T-cell (primary cell): ENCODE measurements at regions not wholly inside any gene's neighbourhood (a gene's known extent, or its start where the extent isn't known, plus 50 kb on each side); places are given as distances from the start of the nearest gene placed in this dataset.
"Not testable (repeated sequence)": the region's sequence is repeated elsewhere in the genome, so short reads cannot be mapped to it uniquely, and the experiment has no call there.

Experiments
- ATAC-seq, 4 experiments: fragments of 200-7000 bp in 3 of 4; fragments of 150-1000 bp in 1 of 4; cut with Tn5 transposase; replicated peaks in 1 of 4; 1 replicate in 3 of 4; 2 replicates in 1 of 4; pipeline ENCODE4 v1.10.0; 2021; ENCODE audit warnings: moderate library complexity in 3 of 4, mild to moderate bottlenecking in 2 of 4, moderate number of reproducible peaks in 1 of 4
- CTCF ChIA-PET, 2 donors: fragments of 300-600 bp; sonication (Branson Sonifier 250); formaldehyde crosslinking; loops; one replicate each; lab custom pipeline; 2022; ENCODE audit warnings: antibody characterized with exemption in 2 of 2; lab: Charles Lee
- POLR2A ChIA-PET, 2 donors: fragments of 300-600 bp; sonication (Branson Sonifier 250); formaldehyde crosslinking; loops; one replicate each; lab custom pipeline; 2022; ENCODE audit warnings: antibody characterized with exemption in 2 of 2; lab: Charles Lee
- DNase-seq, 35 experiments: peaks; one replicate each; pipeline versions ENCODE4 v3.0.0 to v3.0.0-alpha.2; 2013 to 2023
- H3K27ac ChIP-seq: one replicate; pipeline ENCODE4 v1.5.1; 2013; ENCODE audit warnings: low read length
- H3K27me3 ChIP-seq, 2 experiments: replicated peaks in 1 of 2; 1 replicate in 1 of 2; 2 replicates in 1 of 2; pipeline versions ENCODE4 v1.6.1 to v1.7.0; 2013; ENCODE audit warnings: low read length in 1 of 2, mixed read lengths in 1 of 2; ENCODE audit not compliant: control insufficient read depth in 2 of 2, insufficient read depth in 2 of 2; ENCODE audit errors: extremely low read depth in 1 of 2
- H3K36me3 ChIP-seq, 2 donors: 1 replicate in 1 of 2; 2 replicates in 1 of 2; pipeline versions ENCODE4 v1.6.1 to v1.7.0; 2013; ENCODE audit warnings: low read length in 1 of 2; ENCODE audit not compliant: control insufficient read depth in 2 of 2, insufficient read depth in 1 of 2; ENCODE audit errors: extremely low read depth in 1 of 2
- H3K4me1 ChIP-seq, 2 experiments: 1 replicate in 1 of 2; 2 replicates in 1 of 2; pipeline versions ENCODE4 v1.6.1 to v1.7.0; 2013; ENCODE audit warnings: low read length in 2 of 2, mixed read lengths in 1 of 2; ENCODE audit not compliant: insufficient read depth in 2 of 2, control insufficient read depth in 1 of 2; ENCODE audit errors: extremely low read depth in 1 of 2
- H3K4me3 ChIP-seq, 2 donors: 1 replicate in 1 of 2; 2 replicates in 1 of 2; pipeline versions ENCODE4 v1.5.1 to v1.7.0; 2013; ENCODE audit warnings: mild to moderate bottlenecking in 2 of 2, low read length in 1 of 2, moderate library complexity in 1 of 2; ENCODE audit not compliant: control insufficient read depth in 1 of 2; ENCODE audit errors: extremely low read depth in 1 of 2
- H3K9me3 ChIP-seq: 2 replicates; pipeline ENCODE4 v1.7.0; 2013
- H3K27ac Mint-ChIP-seq, 2 donors: one replicate each; pipeline ENCODE4 v1.8.0; 2020 to 2021; ENCODE audit warnings: mild to moderate bottlenecking in 2 of 2, mixed read lengths in 2 of 2
- H3K27me3 Mint-ChIP-seq, 2 donors: one replicate each; pipeline ENCODE4 v1.8.0; 2021 to 2022; ENCODE audit warnings: mixed read lengths in 2 of 2
- H3K36me3 Mint-ChIP-seq: one replicate; pipeline ENCODE4 v1.8.0; 2021; ENCODE audit warnings: mixed read lengths
- H3K4me1 Mint-ChIP-seq, 3 donors: one replicate each; pipeline ENCODE4 v1.8.0; 2020 to 2022; ENCODE audit warnings: mixed read lengths in 3 of 3, mild to moderate bottlenecking in 1 of 3
- H3K4me3 Mint-ChIP-seq, 3 donors: one replicate each; pipeline ENCODE4 v1.8.0; 2020 to 2022; ENCODE audit warnings: mild to moderate bottlenecking in 3 of 3, mixed read lengths in 3 of 3, moderate library complexity in 3 of 3
- H3K9me3 Mint-ChIP-seq, 3 donors: one replicate each; pipeline ENCODE4 v1.8.0; 2020 to 2022; ENCODE audit warnings: mixed read lengths in 3 of 3
- whole genome bisulfite sequencing: methylation state at CpG from one replicate; pipeline ENCODE4 v1.1.5; 2013; ENCODE audit warnings: missing lambda C conversion rate; ENCODE audit not compliant: insufficient coverage; 5-methylcytosine and 5-hydroxymethylcytosine counted together

- WGBS, result 68% methylated on average over 7 of the region's 19 CpGs
- H3K9me3 ChIP-seq, H3K4me1 Mint-ChIP-seq, H3K4me3 ChIP-seq, DNase-seq, H3K27me3 Mint-ChIP-seq, H3K27ac Mint-ChIP-seq, POLR2A ChIA-PET, H3K9me3 Mint-ChIP-seq, H3K36me3 ChIP-seq, CTCF ChIA-PET, H3K27me3 ChIP-seq, H3K36me3 Mint-ChIP-seq, H3K4me3 Mint-ChIP-seq, H3K4me1 ChIP-seq, ATAC-seq, H3K27ac ChIP-seq: not testable (repeated sequence)
Measured at GRCh38 chr12:131288765-131289695, 335.3 kb downstream of the ADGRD1 start.

DNA sequence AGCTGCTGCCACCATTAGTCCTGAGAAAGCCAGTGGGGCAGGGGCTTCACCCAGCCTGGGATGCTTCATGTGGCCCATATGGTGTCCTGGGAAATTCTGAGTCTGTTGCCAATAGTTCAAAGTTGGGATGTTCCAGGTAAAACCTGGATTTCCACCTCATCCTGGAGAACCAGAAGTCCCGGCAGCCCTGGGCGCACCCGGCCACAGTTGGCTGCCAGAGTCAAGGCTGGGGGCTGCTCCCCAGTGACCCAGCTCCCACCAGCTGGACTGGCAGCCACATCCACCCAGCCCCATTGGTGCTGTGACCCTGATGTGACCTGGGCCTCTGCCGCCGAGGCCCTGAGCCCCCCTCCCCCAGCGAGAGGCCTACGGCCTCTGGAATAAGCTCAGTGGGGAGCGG lies 336.1 kb downstream of the ADGRD1 start:
- ATAC-seq, H3K4me3 Mint-ChIP-seq, POLR2A ChIA-PET, H3K36me3 Mint-ChIP-seq, H3K9me3 ChIP-seq, H3K4me1 ChIP-seq, H3K4me3 ChIP-seq, H3K9me3 Mint-ChIP-seq, H3K27me3 ChIP-seq, H3K4me1 Mint-ChIP-seq, CTCF ChIA-PET, H3K27ac Mint-ChIP-seq, H3K27me3 Mint-ChIP-seq, H3K27ac ChIP-seq, H3K36me3 ChIP-seq: not testable (repeated sequence)
- 90% methylated on average over 3 of the region's 8 CpGs for WGBS
- DNase-seq, result peak in 1 of 35 experiments; percentile 2

DNA sequence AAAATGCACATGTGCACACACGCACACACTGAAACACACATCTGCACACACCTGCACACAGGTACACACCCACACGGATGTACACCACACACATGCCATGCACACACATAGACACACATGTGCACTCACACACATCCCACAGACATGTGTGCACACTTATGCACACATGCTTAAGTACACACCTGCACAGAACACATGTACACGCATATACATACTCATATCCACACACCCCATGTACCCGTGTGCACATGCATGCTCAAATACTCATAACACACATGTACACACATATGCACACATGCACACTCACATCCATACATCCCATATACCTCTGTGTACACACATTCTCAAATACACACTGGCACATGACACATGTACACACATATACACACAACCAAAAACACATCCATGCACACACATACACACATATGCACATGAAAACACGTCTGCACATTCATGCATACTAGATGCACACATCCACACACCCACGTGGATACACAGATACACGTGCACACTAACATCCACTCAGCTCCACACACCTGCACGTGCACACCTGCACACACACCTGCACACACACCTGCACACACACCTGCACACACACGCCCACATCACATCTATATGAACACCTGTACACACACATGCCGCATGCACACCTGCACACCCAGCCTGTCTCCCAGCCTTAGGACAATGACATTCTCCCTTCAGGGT lies 336.7 kb downstream of the ADGRD1 start:
- no peak overlapping the region for H3K4me3 ChIP-seq
- H3K27ac ChIP-seq, result no peak overlapping the region
- H3K27me3 ChIP-seq, result peaks cover 0 to 10% of the 10 kb centered on the region in 2 experiments
- CTCF ChIA-PET, result no interaction called here
- DNase-seq, result no peak
- peaks cover 0 to 4% (median 0%) of the 10 kb centered on the region in 3 donors for H3K9me3 Mint-ChIP-seq
- peaks cover 0 to 5% of the 10 kb centered on the region in 2 donors for H3K27me3 Mint-ChIP-seq
- ATAC-seq, result no peak
- H3K36me3 Mint-ChIP-seq, result no peaks in the 10 kb centered on the region
- no peaks in the 10 kb centered on the region for H3K4me1 ChIP-seq
- no peak overlapping the region for H3K4me3 Mint-ChIP-seq
- POLR2A ChIA-PET, result no interaction called here
- peaks cover 0 to 4% (median 0%) of the 10 kb centered on the region in 3 donors for H3K4me1 Mint-ChIP-seq
- H3K27ac Mint-ChIP-seq, result no peak overlapping the region
- WGBS, result 89% methylated on average over 9 of the region's 10 CpGs
- no peaks in the 10 kb centered on the region for H3K9me3 ChIP-seq
- no peaks in the 10 kb centered on the region for H3K36me3 ChIP-seq

GRCh38 chr12:131293071-131294015 lies 339.6 kb downstream of the ADGRD1 start:
- H3K4me3 Mint-ChIP-seq, H3K9me3 Mint-ChIP-seq, POLR2A ChIA-PET, H3K27ac ChIP-seq, H3K4me1 Mint-ChIP-seq, H3K27ac Mint-ChIP-seq, H3K36me3 ChIP-seq, CTCF ChIA-PET, H3K9me3 ChIP-seq, H3K4me1 ChIP-seq, H3K36me3 Mint-ChIP-seq, ATAC-seq, H3K4me3 ChIP-seq, H3K27me3 ChIP-seq, H3K27me3 Mint-ChIP-seq: not testable (repeated sequence)
- WGBS, result 79% methylated on average over 18 of the region's 26 CpGs
- peak in 1 of 35 experiments; percentile 8 for DNase-seq

GRCh38 chr12:131294716-131295115 lies 341.0 kb downstream of the ADGRD1 start:
- ATAC-seq, H3K9me3 ChIP-seq, DNase-seq, H3K36me3 Mint-ChIP-seq, H3K36me3 ChIP-seq, H3K27ac Mint-ChIP-seq, H3K27me3 Mint-ChIP-seq, H3K27ac ChIP-seq, H3K4me3 Mint-ChIP-seq, H3K4me1 ChIP-seq, CTCF ChIA-PET, H3K4me1 Mint-ChIP-seq, POLR2A ChIA-PET, H3K4me3 ChIP-seq, H3K9me3 Mint-ChIP-seq, H3K27me3 ChIP-seq: not testable (repeated sequence)
- 58% methylated on average over 2 of the region's 12 CpGs for WGBS

DNA sequence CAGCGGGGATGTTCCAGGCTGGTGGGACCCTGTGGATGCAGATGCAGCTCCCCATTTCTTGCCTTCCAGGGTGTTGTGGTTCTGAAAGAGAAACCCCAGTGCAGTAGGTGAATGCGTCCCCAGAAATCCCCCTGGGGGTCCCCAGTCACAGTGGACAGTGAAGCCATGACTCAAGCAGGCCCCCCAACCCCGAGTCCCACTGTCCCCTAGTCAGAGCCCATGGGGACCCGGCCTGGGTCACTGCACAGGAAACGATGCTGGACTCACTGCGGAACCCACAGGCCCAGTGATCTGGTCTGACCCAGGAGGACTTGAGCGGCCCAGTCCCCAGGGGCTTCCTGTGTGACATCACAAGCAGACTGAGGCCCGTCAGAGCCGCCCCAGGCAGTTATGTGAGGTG lies 341.4 kb downstream of the ADGRD1 start:
- H3K4me3 ChIP-seq, H3K9me3 Mint-ChIP-seq, H3K9me3 ChIP-seq, ATAC-seq, H3K27me3 Mint-ChIP-seq, H3K27me3 ChIP-seq, H3K4me3 Mint-ChIP-seq, CTCF ChIA-PET, POLR2A ChIA-PET, H3K36me3 ChIP-seq, H3K27ac Mint-ChIP-seq, H3K4me1 Mint-ChIP-seq, H3K4me1 ChIP-seq, H3K27ac ChIP-seq, H3K36me3 Mint-ChIP-seq: not testable (repeated sequence)
- WGBS, result no CpG with 5 or more reads among the region's 9 CpGs
- peak in 2 of 35 experiments; percentile 2 to 11 for DNase-seq
